ENCODE measurements at regions not wholly inside any gene's neighbourhood (a gene's known extent, or its start where the extent isn't known, plus 50 kb on each side); places are given as distances from the start of the nearest gene placed in this dataset.

- H3K4me3 ChIP-seq (ENCODE audit: low read depth, low read length): no peak overlapping the region
- TF ChIP-seq CTCF (IDR thresholded peaks at IDR 0.05; ENCODE audit: borderline replicate concordance, insufficient read depth, low read depth, low read length): no peak
Observed at GRCh38 chr5:66542711-66543110, 53.5 kb upstream of the MAST4 start.
